ENCODE measurements at regions not wholly inside any gene's neighbourhood (a gene's known extent, or its start where the extent isn't known, plus 50 kb on each side); places are given as distances from the start of the nearest gene placed in this dataset.

GRCh38 chr11:70570693-70571395 lies 172.5 kb downstream of the CTTN start:
- DNase-seq (ENCODE audit: low read depth) = no peak

DNA sequence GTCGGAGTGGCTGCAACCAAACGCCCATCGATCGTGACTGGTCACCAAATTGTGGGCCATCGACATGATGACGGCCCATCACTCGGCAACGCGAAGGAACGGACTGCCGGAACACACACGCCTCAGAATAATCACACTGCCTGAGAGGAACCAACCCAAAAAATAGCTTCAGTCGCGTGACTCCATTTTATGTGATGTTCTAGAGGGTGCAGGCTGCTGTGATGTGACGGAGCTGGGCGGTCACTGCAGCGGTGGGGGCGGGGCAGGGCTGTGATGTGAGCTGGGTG lies 174.6 kb downstream of the CTTN start:
- no peak for DNase-seq (ENCODE audit: low read depth)

- DNase-seq (ENCODE audit: low read depth) = no peak
Observed at GRCh38 chr11:70573701-70574151, 175.4 kb downstream of the CTTN start.

- DNase-seq (ENCODE audit: low read depth) = no peak
Observed at GRCh38 chr11:70574725-70575347, 176.5 kb downstream of the CTTN start.

DNA sequence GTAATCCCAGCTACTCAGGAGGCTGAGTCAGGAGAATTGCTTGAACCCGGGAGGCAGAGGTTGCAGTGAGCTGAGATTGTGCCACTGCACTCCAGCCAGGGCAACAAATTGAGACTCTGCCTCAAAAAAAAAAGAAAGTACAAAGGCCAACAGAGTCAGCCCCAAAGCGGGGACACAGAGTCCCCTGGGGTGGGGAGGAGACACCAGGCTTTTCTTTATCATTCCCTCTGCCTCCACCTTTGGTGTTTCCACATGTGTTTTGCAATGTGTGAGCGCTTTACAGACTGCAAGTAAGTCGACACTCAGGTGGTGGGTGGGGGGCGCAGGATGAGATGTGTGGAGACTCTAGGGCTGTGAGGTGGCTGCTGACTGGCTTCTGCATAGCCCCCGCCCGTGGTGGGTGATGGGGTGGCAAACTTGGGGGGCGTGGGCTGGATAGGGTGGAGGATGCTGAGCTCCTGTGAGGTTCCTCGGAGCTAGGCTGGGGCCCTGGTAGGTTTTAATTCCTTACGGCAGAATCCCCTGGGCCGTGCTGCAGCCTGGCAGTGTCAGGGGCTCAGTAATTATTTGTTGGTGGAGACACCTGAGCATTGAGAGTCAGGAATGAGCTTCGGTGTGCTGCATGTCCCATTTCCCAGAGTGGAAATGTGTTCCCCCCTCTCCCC lies 177.2 kb downstream of the CTTN start:
- no peak for DNase-seq (ENCODE audit: low read depth)

GRCh38 chr11:70577258-70577603 lies 178.9 kb downstream of the CTTN start:
- no peak for DNase-seq (ENCODE audit: low read depth)

DNA sequence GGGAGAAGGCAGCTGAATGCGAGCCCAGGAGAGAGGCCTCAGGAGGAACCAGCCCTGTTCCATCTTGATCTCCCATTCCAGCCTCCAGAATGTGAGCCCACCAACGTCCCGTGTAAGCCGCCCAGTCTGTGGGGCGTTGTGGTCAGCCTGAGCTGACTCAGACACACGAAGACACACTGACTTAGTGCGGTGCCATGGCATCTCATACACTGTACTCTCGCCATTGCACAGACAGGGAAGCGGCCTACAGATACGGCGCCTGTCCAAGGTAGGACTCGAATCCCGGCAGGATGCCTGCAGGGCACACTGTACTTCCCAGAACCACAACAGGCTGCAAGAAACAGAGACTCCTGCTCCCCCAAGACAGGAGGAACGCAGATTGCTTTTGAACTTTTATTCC lies 179.6 kb downstream of the CTTN start:
- DNase-seq (ENCODE audit: low read depth) = no peak

DNA sequence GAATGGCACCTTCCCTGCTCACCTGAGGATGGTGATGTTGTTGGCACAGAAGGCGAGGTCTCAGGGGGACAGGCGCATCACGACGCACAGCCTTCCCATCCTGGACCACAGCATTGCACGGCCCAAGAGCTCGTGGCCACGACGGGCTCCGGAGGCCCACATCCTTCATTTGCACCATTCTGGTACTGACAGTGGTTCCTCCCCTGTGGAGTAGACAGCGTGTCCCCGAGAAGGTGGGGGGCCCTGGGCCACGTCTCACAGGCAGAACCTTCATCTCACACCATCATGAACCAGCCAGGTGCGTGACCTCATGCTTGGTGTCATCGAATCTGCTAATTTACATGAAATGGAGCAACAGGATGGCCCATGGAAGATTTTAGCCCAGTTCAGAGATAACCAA lies 180.0 kb downstream of the CTTN start:
- DNase-seq (ENCODE audit: low read depth) = no peak

DNA sequence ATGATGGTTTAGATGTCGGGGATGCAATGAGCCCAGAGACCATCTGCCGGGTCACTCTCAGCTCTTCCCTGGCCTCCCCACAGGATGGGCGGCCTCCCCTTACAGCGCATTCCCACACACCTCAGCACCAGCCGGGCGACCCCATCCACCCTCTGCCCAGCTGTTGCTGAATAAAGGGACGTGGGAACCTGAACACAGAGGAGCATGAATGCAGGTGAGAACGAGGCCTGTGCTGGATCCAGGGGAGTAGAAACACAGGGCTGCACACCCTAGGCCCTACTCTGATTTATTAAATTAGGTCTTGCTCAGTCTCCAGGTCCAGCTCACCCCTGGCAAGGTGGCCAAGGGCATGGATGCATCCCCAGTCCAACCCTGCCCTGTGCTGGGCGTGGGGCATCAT lies 180.5 kb downstream of the CTTN start:
- no peak for DNase-seq (ENCODE audit: low read depth)

DNA sequence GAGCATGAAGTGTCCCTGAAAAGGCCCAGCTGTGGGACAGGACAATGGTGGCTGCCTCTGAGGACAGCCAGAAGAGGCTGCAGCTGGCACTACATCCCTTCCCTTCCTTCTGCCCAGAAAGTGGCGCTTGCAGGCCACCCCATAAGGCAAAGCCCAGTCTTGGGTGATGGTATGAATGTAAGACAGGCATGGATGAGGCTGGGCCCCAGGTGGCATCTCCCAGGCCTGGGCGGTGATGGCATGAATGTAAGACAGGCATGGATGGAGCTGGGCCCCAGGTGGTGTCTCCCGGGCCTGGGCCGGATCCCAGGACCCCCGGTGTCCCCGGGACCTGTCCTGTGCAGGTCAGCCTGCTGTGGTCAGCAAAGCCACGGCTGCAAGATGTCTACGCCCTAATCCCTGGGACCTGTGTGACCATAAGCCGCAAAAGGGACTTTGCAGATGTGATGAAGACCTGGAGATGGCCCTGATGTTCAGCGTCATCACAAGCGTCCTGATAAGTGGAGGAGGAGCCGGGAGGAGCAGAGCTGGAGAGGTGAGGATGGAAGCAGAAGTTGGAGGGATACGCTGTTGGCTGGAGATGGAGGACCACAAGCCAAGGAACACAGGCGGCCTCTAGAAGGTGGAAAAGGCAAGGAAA lies 181.1 kb downstream of the CTTN start:
- DNase-seq (ENCODE audit: low read depth) = no peak

- no peak for DNase-seq (ENCODE audit: low read depth)
Observed at GRCh38 chr11:70580036-70580805, 181.9 kb downstream of the CTTN start.

DNA sequence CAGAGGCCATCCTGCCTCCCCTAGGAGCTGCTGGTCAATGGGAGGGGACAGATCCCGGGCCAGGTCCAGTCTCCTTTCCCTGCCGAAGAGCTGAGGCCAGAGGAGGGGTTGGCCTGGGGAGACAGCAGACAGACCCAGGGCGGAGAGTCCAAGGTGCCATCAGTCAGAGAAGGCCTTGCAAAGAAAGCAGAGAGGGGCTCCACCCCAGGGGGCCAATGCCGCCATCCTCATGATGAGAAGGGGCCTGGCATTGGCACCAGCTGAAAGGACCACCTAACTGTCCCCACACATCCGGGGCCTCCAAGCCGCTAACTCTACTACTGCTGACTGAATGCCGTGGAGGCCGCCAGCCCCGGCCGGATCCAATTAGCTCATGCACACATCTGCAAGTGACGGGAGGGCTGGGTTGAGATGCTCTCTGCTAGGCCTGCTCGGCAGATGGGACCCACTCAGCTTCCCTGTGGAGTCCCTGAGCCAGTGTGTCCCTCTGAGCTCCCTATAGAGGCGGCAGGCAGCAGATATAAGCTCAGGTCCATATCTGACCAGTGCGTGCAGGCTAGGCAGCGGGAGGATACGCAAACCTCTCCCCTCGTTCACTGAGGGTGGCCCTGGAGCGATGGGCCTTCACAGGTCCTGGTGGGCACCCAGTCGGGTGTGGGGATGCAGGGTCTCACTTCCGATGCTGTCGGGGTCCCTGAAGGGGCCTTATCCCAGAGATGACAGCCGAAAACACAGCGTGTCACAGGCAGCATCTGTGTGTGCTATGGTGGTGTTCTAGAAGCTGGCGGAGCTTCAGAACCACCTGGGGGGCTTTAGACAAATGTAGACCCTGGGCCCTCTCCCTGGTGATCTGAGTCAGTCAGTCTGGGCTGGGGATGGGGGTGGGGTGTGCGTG lies 183.9 kb downstream of the CTTN start:
- DNase-seq (ENCODE audit: low read depth) = no peak

GRCh38 chr11:70582886-70583641 lies 184.7 kb downstream of the CTTN start:
- no peak for DNase-seq (ENCODE audit: low read depth)

DNA sequence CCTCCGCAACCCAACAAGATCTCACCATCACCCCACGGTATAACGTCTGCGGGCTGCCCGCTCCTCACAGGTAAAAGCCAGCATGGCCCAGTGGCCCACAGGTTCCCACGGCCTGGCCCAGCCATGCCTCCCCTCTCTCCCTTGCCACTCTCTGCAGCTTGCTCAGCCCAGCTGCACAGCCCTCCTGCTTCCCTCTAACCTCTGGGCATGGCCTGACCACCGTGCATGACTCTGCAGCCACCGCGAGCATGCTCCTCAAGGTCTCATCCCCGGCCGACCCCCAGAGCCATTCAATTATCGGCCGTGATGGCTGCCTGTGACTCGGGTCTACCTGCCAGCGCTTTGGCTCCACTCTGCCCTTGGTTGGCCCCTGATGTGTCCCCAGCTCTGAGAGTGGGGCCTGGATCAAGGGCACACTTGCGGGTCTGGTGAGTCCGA lies 185.5 kb downstream of the CTTN start:
- DNase-seq (ENCODE audit: low read depth) = no peak

DNA sequence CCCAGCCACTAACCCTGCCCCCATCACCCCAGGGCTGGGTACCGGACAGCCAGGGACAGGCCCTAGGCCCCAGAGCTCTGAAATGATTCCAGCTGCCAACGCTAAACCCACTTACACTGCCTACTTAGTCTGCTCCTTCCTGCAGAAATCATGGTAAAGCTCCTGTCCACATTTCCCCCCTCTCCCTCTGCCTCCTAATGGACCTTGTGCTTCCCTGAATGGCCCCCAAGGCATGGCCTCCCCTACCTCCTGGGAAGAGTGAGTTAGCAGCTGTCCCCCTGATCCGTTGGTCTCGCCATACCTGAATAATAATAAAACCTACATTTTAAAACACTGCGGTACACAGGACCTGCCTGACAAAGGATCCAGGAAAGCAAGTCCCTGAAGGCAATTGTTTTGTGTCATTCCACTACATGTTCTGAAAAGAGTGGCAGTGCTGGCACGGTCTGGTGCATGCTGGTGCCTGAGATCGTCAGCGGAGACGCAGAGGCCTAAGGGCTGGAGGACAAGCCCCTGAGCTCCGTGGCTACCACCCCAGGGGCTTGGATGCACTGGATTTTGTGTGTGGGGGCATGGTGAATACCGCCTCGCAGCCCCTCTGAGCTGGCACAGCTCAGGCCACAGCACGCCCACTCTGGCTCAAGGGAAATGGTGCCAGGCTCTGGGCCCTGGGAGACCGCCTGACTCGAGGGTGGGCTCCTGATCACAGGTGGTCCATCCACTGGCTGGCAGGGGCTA lies 186.3 kb downstream of the CTTN start:
- DNase-seq (ENCODE audit: low read depth) = no peak

- DNase-seq (ENCODE audit: low read depth) = no peak
Observed at GRCh38 chr11:70585236-70585545, 186.9 kb downstream of the CTTN start.

DNA sequence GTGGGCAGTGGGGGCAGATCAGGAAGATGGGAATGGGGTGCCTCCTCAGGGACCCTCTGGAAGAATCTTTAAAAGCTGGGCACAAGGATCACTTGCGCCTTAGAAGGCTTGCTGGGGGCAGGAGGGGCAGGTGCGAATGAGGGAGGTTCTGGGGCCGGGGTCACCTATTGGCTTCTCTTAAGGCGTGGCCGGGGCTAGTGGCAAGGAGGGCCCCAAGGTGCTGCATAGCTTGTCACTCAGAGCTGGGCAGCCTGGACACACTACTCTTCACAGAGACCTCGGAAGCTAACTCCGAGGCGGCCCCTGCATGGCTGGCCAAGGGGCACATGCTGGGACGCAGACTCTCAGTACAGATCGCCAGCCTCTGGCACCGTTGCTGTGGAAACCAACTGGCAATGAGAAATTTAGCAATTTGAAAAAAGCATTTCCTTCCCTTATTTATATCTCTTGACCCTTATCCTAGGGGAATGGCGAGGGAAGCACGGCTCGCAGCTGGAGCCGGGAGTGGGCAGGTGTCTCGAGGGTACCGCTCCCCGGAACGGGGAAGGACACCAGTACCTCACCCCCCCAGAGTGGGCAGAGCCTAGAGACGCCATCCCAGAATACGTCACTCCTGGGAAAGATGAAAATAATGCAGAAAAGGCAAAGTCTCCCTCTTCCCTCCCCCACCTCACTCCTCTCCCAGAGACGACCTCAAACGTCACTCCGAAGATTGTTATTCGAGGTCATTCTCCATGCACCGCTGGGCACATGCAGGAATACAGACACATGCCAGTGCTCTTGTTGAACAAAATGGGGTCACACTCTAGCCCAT lies 188.1 kb downstream of the CTTN start:
- no peak for DNase-seq (ENCODE audit: low read depth)

GRCh38 chr11:70587075-70587389 lies 188.7 kb downstream of the CTTN start:
- DNase-seq (ENCODE audit: low read depth) = no peak

DNA sequence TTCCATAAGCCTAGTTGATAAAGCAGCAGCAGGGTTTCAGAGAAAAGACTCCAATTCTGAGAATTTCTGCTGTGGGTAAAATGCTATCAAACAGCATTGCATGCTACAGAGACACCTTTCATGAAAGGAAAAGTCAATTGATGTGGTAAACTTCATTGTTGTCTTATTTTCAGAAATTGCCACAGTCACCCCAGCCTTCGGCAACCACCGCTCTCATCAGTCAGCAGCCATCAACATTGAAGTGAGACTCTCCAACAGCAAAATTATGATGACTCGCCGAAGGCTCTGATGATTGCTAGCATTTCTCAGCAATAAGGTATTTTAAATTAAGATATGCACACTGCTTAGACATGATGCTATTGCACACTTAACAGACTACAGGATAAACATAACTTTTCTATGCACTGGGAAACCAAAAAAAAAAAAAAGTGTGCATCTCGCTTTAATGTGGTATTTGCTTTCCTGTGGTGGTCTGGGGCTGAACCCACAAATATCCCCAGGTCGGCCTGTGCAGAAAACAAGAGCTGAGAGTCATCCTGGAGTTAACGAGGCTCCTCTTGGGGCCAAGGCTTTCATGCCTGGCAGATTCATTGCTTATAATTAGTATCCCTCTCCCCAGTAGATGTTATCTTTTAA lies 192.1 kb downstream of the CTTN start:
- DNase-seq (ENCODE audit: low read depth) = no peak

Data from activated T-cell treated with anti-CD3 and anti-CD28 coated beads for 1 hour (primary cell).